ENCODE measurements at regions not wholly inside any gene's neighbourhood (a gene's known extent, or its start where the extent isn't known, plus 50 kb on each side); places are given as distances from the start of the nearest gene placed in this dataset.
A peak's percentile ranks its signal among the peaks of the same experiment; 100 is the strongest.

DNA sequence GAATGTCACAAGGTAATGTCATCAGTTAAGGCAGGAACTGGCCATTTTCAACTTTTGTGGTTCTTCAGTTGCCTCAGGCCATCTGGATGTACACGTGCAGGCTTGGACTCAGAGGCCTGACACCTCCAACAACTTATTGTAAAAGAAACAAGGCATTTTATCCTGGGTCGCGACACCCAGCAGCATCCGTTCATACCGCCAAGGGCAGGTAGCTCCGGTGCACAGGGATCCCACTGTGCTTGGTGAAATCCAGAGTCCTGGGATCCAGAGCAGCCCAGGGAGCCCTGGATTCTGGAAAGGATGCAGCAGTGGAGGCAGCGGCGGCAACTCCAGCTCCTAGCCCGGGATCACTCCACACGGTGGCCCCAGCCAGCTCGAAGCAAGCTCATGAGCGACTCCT, 380.9 kb upstream of the STXBP6 start:
- no peak for TF ChIP-seq CTCF (IDR thresholded peaks at IDR 0.05)
- DNase-seq (ENCODE audit: low spot score in 2 of 2) = no peak
- H3K27me3 ChIP-seq = no peaks in the 10 kb centered on the region
- H3K4me1 ChIP-seq = no peaks in the 10 kb centered on the region
- no peak overlapping the region for H3K4me3 ChIP-seq
- H3K9me3 ChIP-seq = no peaks in the 10 kb centered on the region
- no peaks in the 10 kb centered on the region for H3K36me3 ChIP-seq
- H3K27ac ChIP-seq = no peak overlapping the region
- intact Hi-C loops (cut with DNase I) = no loop called here

- Histone ChIP-seq H3K36me3 (no peaks in the 10 kb centered on the region), H3K27me3 (no peaks in the 10 kb centered on the region), H3K4me1 (no peaks in the 10 kb centered on the region), H3K9me3 (no peaks in the 10 kb centered on the region), H3K27ac (no peak overlapping the region), H3K4me3 (no peak overlapping the region)
- intact Hi-C loops (cut with DNase I) = no loop called here
- TF ChIP-seq CTCF (IDR thresholded peaks at IDR 0.05) = no peak
- no peak for DNase-seq (ENCODE audit: low spot score in 2 of 2)
These were observed 363.1 kb upstream of the STXBP6 start for GRCh38 chr14:25412998-25413397.

DNA sequence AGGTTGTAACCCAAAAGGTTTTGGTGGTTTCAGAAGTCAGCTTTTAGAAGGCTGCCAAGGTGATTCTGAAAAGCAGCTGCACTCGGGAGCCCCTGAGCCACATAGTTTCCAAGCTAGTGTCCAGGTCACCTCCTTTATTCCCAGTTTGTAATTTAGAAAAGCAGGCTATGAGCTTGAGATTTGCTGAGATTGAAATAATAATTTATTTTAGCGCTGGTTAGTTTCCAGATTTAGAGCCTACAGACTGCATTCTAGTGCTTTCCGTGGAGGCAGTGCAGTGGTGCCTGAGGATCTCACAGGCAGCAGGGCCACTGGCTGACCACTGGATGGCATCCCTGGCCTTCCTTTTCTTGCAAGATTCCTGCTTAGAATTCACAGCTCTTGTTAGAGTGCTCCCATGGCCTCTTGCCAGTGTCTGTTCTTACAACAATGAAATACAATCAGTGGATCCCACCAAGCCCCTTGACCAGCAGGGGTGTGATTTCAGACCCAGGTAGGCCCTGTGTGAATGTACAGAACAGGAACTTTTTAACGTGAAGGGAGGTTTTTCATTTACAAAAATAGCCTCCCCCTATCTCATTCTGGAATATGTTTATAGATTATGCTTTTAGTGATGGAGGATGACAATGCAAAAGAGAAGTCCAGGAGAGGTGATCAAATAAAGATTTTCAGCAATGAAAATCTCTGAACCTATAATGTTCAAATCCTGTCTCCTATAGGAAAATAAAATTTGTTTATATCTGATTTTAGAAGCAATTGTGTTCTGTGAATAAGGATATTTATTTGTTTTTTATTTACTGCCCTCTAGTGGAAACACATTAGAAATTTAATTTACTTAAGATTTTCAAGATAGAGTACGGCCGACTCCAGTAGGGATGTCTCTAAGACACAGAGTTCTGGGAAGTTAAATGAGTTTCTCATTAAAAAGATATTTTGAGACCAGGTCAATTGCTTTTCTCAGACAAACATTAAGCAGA, 362.1 kb upstream of the STXBP6 start:
- H3K4me1 ChIP-seq = no peaks in the 10 kb centered on the region
- no peaks in the 10 kb centered on the region for H3K27me3 ChIP-seq
- H3K27ac ChIP-seq = no peak overlapping the region
- no peaks in the 10 kb centered on the region for H3K9me3 ChIP-seq
- DNase-seq (ENCODE audit: low spot score in 2 of 2) = no peak
- H3K36me3 ChIP-seq = no peaks in the 10 kb centered on the region
- TF ChIP-seq CTCF (IDR thresholded peaks at IDR 0.05) = no peak
- H3K4me3 ChIP-seq = no peak overlapping the region
- intact Hi-C loops (cut with DNase I) = no loop called here

DNA sequence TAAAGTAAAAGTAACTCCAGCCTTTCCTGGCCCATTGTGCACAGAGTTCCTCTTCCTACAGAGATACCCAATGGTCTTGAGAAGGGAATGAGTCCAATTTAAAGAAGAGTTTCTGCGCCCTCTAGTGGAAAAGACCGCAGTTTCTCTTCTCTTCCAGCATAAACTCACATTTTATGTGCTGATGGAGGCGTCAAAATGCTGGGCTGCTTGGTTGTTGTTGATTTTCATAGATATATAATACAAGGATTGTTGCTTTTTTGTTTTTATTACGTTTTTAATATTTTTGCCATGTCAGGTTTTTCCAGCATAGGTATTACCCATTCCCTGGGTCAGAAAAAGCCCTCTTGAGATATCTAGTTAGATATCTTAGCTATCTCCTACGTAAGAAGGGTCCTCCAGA, 356.9 kb upstream of the STXBP6 start:
- no peaks in the 10 kb centered on the region for H3K36me3 ChIP-seq
- no peak for DNase-seq (ENCODE audit: low spot score in 2 of 2)
- no peak overlapping the region for H3K4me3 ChIP-seq
- H3K4me1 ChIP-seq = no peaks in the 10 kb centered on the region
- intact Hi-C loops (cut with DNase I) = no loop called here
- peak in 1 of 3 experiments; percentile 12 for TF ChIP-seq CTCF (IDR thresholded peaks at IDR 0.05)
- no peak overlapping the region for H3K27ac ChIP-seq
- H3K9me3 ChIP-seq = no peaks in the 10 kb centered on the region
- no peaks in the 10 kb centered on the region for H3K27me3 ChIP-seq

DNA sequence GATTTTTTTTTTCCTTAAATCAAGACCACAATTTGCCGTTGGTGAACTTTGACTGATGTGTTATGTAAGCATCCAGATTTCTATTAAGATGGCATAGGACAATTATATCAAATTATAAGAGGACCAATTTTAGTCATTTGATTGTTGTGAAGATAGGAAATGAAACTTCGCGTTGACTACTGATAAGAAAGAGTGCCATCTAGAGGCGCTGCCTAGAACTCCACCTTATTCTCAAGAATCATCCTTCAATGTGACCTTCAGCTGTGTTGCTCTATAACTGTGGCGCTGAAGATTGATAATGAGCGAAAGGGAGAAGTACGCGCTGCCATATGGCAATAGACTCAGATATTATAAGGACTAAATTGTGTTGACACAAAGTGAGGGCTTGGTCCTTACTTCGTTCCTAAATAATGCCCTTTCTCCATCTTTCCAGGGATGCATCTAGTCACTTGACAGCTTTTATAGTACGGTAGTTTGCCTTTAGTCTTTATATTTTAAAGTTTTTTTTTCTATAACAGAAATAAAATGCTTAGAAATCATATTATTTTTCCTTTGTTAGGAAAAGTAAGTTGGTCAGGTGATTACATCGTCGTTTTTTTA, 350.8 kb upstream of the STXBP6 start:
- no peak for DNase-seq (ENCODE audit: low spot score in 2 of 2)
- H3K4me1 ChIP-seq = no peaks in the 10 kb centered on the region
- H3K27ac ChIP-seq = no peak overlapping the region
- no peaks in the 10 kb centered on the region for H3K36me3 ChIP-seq
- no peaks in the 10 kb centered on the region for H3K27me3 ChIP-seq
- TF ChIP-seq CTCF (IDR thresholded peaks at IDR 0.05) = peak in 2 of 3 experiments; percentile 31 to 37
- H3K4me3 ChIP-seq = no peak overlapping the region
- no peaks in the 10 kb centered on the region for H3K9me3 ChIP-seq
- intact Hi-C loops (cut with DNase I) = no loop called here

All from ascending aorta (tissue), 2 donors.